IPS-18a (cell line): ENCODE measurements at regions not wholly inside any gene's neighbourhood (a gene's known extent, or its start where the extent isn't known, plus 50 kb on each side); places are given as distances from the start of the nearest gene placed in this dataset.
A peak's percentile ranks its signal among the peaks of the same experiment; 100 is the strongest.
"Not testable (repeated sequence)": the region's sequence is repeated elsewhere in the genome, so short reads cannot be mapped to it uniquely, and the experiment has no call there.

ENCODE experiments used
- H3K27ac ChIP-seq: one replicate; pipeline ENCODE4 v1.5.1; 2013; ENCODE audit warnings: low read length
- H3K27me3 ChIP-seq: one replicate; pipeline ENCODE4 v1.6.1; 2013; ENCODE audit warnings: mild to moderate bottlenecking, low read length; ENCODE audit not compliant: control insufficient read depth, insufficient read depth
- H3K36me3 ChIP-seq: one replicate; pipeline ENCODE4 v1.6.1; 2013; ENCODE audit warnings: low read depth, low read length; ENCODE audit not compliant: control insufficient read depth
- H3K4me1 ChIP-seq: one replicate; pipeline ENCODE4 v1.6.1; 2013; ENCODE audit warnings: low read depth, low read length; ENCODE audit not compliant: control insufficient read depth
- H3K4me3 ChIP-seq: one replicate; pipeline ENCODE4 v1.5.1; 2013; ENCODE audit warnings: low read length
- H3K9ac ChIP-seq: one replicate; pipeline ENCODE4 v1.6.1; 2013; ENCODE audit warnings: mild to moderate bottlenecking, low read length, moderate library complexity
- H3K9me3 ChIP-seq: one replicate; pipeline ENCODE4 v1.6.1; 2013; ENCODE audit warnings: low read depth, low read length; ENCODE audit not compliant: control insufficient read depth

DNA sequence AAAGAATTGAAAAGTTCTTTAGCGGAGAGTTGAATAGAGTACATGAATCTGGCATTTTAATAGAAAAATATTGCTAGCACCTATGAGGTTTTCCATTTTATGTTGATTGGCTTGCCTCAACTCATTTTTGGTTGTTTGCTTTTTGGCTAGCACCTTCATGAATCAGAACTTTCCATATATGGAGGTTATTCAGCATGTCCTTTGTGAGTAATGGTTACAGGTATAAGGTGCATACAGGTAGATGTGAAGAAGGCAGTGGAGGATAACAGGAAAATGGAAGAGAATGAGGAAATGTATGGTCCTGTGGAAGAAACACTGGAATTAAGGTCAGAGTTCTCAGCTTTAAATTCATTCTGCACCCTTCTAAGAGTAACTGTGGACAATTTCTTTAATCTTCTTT lies 98.1 kb upstream of the GBE1 start:
- H3K36me3 ChIP-seq = no peaks in the 10 kb centered on the region
- H3K27me3 ChIP-seq = no peaks in the 10 kb centered on the region
- no peak overlapping the region for H3K9ac ChIP-seq
- no peak overlapping the region for H3K27ac ChIP-seq
- H3K9me3 ChIP-seq = no peaks in the 10 kb centered on the region
- no peak overlapping the region for H3K4me3 ChIP-seq
- H3K4me1 ChIP-seq = peaks cover 8% of the 10 kb centered on the region

DNA sequence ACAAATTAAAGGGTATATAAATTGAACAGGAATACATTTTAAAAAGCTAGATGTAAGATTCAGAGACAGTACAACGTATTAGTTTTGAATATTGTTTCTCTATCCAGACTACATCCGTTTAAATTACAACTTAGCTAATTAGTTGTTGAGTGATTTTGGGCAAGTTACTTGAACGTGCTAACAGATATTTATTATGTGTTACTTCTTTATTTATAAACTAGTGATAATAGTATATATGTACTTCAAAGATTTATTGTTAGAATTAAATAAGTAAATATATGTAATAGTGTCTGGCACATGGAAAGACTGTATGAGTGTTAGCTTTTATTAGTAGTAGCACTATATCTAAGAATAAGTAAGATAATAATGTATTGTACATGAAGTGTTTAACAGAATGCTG lies 92.0 kb upstream of the GBE1 start:
- Histone ChIP-seq H3K9me3 (no peaks in the 10 kb centered on the region), H3K9ac (no peak overlapping the region), H3K4me3 (no peak overlapping the region), H3K27me3 (no peaks in the 10 kb centered on the region), H3K27ac (no peak overlapping the region), H3K36me3 (no peaks in the 10 kb centered on the region), H3K4me1 (no peaks in the 10 kb centered on the region)

DNA sequence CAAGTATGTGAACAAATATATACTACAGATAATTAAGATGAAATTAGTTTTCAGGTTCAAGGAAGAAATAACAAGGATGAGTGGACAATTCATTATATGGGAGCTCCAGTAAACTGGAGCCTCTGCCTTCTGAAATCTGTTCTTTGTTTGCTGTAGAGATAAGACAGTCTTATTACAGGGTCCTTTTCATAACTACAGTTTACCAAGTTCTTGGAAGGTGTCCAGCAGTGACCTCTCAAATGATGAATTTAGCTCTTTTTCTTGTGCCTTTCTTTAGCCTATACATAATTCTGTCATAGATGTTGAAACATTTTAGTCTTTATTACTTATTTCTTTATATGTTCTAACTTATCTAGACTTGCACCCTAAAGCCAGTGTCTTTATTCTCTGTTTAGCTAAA lies 89.7 kb upstream of the GBE1 start:
- H3K9ac ChIP-seq = no peak overlapping the region
- H3K9me3 ChIP-seq = no peaks in the 10 kb centered on the region
- no peaks in the 10 kb centered on the region for H3K4me1 ChIP-seq
- H3K36me3 ChIP-seq = no peaks in the 10 kb centered on the region
- H3K4me3 ChIP-seq = no peak overlapping the region
- H3K27ac ChIP-seq = no peak overlapping the region
- no peaks in the 10 kb centered on the region for H3K27me3 ChIP-seq

DNA sequence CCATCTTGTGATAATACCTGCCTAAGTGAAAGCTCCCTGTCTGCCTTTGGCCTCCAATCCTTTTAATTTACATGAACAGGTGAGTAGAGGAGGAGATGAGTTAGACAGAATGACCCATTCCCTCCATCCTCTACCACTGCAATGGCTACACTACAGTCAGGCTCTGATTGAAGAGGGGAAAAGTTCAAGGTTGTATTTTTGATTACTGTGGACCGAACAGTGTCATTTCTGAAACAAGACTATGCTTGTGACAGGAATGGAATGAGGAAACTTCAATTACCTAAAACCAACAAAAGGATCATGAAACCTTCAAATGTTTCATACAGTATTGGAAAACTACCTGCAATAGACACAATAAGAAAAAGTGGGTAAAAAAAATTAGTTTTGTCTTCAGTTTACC lies 85.5 kb upstream of the GBE1 start:
- H3K4me3 ChIP-seq = no peak overlapping the region
- H3K36me3 ChIP-seq = no peaks in the 10 kb centered on the region
- no peak overlapping the region for H3K9ac ChIP-seq
- H3K4me1 ChIP-seq = no peaks in the 10 kb centered on the region
- no peak overlapping the region for H3K27ac ChIP-seq
- no peaks in the 10 kb centered on the region for H3K27me3 ChIP-seq
- no peaks in the 10 kb centered on the region for H3K9me3 ChIP-seq

DNA sequence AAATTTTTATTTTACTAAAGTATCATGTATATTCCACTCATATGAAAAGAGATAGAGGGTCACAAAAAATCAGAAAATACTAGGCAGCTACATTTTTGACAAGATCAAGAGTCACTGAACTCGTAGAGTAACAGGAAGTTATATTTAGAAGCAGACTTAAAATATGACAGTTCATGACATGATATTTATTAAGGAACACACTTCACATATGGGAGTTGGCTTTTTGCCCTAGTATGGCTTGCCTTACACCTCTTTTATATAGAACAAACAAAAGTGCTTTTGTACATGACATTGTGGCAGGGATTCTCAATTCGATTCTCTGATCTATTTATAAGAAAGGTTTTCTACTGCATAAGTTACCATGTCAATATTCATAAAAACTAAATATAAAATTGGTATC lies 80.1 kb upstream of the GBE1 start:
- Histone ChIP-seq H3K27me3 (no peaks in the 10 kb centered on the region), H3K9ac (no peak overlapping the region), H3K4me3 (no peak overlapping the region), H3K9me3 (no peaks in the 10 kb centered on the region), H3K36me3 (no peaks in the 10 kb centered on the region), H3K4me1 (peaks cover 17% of the 10 kb centered on the region), H3K27ac (no peak overlapping the region)

DNA sequence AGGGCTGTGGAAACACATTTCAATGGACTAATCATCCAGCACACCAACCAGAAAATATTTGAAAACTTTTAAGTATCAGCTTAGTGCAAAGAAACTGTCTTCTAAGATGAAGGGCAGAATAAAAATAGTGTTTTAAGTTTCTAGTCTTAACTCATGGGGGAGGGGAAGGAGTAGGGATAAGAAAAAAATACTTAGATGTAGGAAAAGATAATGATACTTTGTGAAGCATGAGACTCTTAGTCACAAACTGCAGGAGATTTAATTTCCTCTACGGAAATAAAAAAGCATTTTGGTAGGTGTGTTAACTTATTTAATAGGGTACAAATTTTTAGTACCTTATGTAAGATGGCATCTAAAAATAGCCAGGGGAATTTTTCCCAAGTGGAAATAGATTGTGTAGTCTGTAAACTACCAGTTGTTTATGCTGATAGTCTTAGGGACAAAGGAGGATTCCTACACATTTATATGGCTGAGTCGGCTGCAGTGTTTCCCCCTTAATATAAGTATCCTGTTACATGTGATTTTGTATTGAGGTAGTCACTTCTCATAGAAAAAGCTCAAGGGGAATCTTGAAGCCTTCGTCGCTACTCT lies 78.2 kb upstream of the GBE1 start:
- Histone ChIP-seq H3K4me1 (peaks cover 19% of the 10 kb centered on the region), H3K36me3 (no peaks in the 10 kb centered on the region)

DNA sequence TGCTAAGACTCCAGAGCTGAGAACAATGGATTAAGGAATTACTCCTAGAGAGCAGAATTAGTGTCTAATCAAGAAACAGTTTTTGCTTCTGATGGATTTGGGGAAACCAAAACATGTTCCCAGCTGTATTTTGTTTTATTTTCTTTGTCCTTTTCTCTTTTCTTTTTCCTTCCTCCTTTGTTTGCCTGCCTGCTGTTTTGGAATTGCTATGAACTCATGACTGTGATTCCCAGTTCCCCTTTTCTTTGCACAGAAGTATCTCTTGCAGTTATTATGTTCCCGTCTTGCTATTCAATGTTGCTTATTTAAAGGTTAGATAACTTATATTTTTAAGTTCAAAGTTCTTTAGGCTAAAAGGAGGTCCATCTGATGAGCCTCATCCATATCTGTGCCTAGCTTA lies 77.0 kb upstream of the GBE1 start:
- H3K27ac ChIP-seq = no peak overlapping the region
- H3K9ac ChIP-seq = no peak overlapping the region
- H3K27me3 ChIP-seq = no peaks in the 10 kb centered on the region
- no peaks in the 10 kb centered on the region for H3K9me3 ChIP-seq
- H3K4me3 ChIP-seq = no peak overlapping the region
- peaks cover 19% of the 10 kb centered on the region for H3K4me1 ChIP-seq
- no peaks in the 10 kb centered on the region for H3K36me3 ChIP-seq

More for the DNA sequence above, 78.2 kb upstream of the GBE1 start:
- Histone ChIP-seq H3K4me3 (no peak overlapping the region), H3K27ac (no peak overlapping the region), H3K9ac (no peak overlapping the region), H3K27me3 (no peaks in the 10 kb centered on the region), H3K9me3 (no peaks in the 10 kb centered on the region)

DNA sequence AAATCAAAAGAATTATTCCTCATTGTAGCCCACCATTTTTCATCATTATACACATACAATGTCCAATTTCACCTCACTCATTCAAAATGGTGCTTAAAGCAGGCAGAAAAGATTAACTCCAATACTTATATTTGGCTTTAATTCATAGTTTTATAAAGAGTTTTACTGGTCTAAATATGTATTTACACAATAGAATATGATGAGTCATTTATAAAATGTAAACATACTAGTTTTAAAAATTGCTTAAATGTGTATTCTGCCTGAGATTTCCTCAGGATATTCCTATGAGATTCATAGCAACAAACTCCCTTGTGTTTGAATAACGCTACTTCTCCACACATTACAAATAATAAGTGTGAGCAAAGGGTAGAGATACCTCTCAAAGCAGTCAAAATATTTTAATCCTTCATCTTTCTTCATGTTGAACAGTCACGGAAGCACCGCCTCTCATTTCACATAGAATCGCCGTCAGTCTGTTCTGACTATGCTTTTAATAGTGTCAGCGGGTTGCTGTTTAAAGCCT lies 75.7 kb upstream of the GBE1 start:
- Histone ChIP-seq H3K4me3 (no peak overlapping the region), H3K9me3 (no peaks in the 10 kb centered on the region), H3K27ac (no peak overlapping the region), H3K36me3 (no peaks in the 10 kb centered on the region), H3K4me1 (peaks cover 19% of the 10 kb centered on the region), H3K9ac (no peak overlapping the region), H3K27me3 (no peaks in the 10 kb centered on the region)

DNA sequence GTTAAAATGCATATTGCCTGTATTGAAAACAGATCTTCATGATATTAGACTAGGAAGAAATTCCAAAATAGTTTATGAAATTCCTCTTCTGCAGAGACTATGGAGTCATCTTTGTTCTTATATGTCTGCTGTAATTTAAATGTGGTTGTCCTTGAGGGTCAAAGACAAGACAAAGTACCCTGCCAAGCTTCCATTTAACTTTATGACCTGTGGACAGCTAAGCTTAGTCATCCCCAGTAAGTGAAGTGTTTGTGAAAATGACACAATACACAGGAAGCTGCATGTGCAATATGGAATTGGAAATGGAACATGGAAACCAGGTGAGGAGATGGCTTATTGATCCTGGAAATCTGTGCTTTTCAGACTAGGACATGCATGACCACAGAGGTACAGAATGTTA lies 68.5 kb upstream of the GBE1 start:
- H3K9me3 ChIP-seq = no peaks in the 10 kb centered on the region
- no peak overlapping the region for H3K9ac ChIP-seq
- no peaks in the 10 kb centered on the region for H3K27me3 ChIP-seq
- H3K36me3 ChIP-seq = no peaks in the 10 kb centered on the region
- H3K4me1 ChIP-seq = peaks cover 3% of the 10 kb centered on the region
- no peak overlapping the region for H3K27ac ChIP-seq
- H3K4me3 ChIP-seq = no peak overlapping the region

DNA sequence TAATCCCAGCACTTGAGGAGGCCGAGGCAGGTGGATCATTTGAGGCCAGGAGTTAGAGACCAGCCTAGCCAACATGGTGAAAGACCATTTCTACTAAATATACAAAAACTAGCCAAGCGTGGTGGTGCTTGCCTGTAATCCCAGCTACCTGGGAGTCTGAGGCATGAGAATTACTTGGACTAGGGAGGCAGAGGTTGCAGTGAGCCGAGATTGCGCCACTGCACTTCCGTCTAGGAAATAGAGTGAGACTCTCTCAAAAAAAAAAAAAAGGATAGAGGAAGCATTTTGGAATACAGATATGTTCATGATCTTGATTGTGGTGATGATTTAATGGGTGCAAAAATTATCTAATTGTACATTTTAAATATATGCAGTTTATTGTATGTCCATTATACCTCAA lies 67.8 kb upstream of the GBE1 start:
- not testable (repeated sequence) for H3K27ac ChIP-seq, H3K4me1 ChIP-seq, H3K36me3 ChIP-seq, H3K27me3 ChIP-seq, H3K9ac ChIP-seq, H3K4me3 ChIP-seq, H3K9me3 ChIP-seq

DNA sequence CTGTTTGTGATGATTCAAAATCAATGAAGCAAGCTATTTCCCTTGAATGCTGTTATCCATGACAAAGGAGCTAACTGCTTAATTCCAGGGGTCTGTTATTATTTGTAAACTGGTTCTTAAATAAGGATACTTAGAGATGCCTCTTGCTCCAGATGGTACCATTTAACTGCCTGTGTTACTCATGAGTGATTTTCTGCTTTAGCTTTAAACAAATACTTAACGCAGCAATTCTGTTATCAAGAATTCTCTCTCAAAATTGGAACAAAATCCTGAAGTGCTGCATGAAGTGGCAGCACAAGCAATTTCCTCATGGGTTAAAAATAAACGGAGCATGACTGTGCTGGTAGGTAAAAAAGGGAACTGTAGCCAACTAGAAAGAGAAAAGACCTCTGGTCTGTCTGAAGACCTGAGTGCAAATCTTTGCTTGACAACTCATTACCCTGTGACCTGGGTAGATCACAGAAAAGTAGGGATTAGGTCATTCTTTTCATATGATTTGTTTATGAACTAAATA lies 62.5 kb upstream of the GBE1 start:
- peaks cover 26% of the 10 kb centered on the region for H3K4me1 ChIP-seq
- H3K9me3 ChIP-seq = no peaks in the 10 kb centered on the region
- H3K9ac ChIP-seq = no peak overlapping the region
- H3K4me3 ChIP-seq = peak overlapping the region; percentile 28
- H3K27ac ChIP-seq = no peak overlapping the region
- no peaks in the 10 kb centered on the region for H3K27me3 ChIP-seq
- no peaks in the 10 kb centered on the region for H3K36me3 ChIP-seq

DNA sequence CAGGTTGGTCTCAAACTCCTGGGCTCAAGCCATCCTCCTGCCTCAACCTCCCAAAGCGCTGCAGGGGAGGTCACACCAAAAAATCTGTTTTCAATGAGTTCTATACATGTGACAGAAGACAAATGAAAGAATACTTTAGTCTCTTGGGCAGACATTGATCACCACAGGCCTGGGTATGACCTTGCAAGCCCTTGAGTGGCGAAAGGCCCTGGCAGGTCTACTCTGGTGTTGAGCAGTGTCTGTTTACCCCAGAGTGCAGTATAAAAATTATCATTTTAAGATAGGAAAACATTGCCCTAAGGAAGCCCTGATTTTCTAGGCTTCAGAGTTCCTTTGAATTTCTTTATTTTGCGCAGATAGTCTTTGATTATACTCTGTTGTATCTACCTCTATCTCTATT lies 61.6 kb upstream of the GBE1 start:
- Histone ChIP-seq H3K4me3 (no peak overlapping the region), H3K27ac (no peak overlapping the region), H3K9ac (no peak overlapping the region)

More for the DNA sequence above, 61.6 kb upstream of the GBE1 start:
- Histone ChIP-seq H3K27me3 (no peaks in the 10 kb centered on the region), H3K9me3 (peaks cover 3% of the 10 kb centered on the region), H3K36me3 (no peaks in the 10 kb centered on the region), H3K4me1 (peaks cover 26% of the 10 kb centered on the region)
